GM10266 (cell line): ENCODE measurements at regions not wholly inside any gene's neighbourhood (a gene's known extent, or its start where the extent isn't known, plus 50 kb on each side); places are given as distances from the start of the nearest gene placed in this dataset.

Source experiments
- DNase-seq: peaks from one replicate; pipeline ENCODE4 v3.0.0; 2012; ENCODE audit errors: extremely low spot score
- CTCF ChIP-seq: IDR thresholded peaks from 2 replicates; pipeline ENCODE4 v1.5.1; 2012; ENCODE audit warnings: mild to moderate bottlenecking, low read depth; ENCODE audit not compliant: control insufficient read depth, insufficient read depth; ENCODE audit errors: missing control alignments

- TF ChIP-seq CTCF: no peak
- no peak for DNase-seq
Observed at GRCh38 chr6:143570147-143570853, 58.8 kb upstream of the FUCA2 start.

GRCh38 chr6:143569040-143569439 is 57.5 kb upstream of the FUCA2 start:
- DNase-seq: no peak

GRCh38 chr6:143564484-143565017 is 53.0 kb upstream of the FUCA2 start:
- no peak for DNase-seq
- TF ChIP-seq CTCF: no peak

More at GRCh38 chr6:143569040-143569439, 57.5 kb upstream of the FUCA2 start:
- TF ChIP-seq CTCF: no peak

- no peak for TF ChIP-seq CTCF
- no peak for DNase-seq
Observed at GRCh38 chr6:143562143-143562542, 50.6 kb upstream of the FUCA2 start.
